Kidney capillary endothelial cell (primary cell): ENCODE measurements at regions not wholly inside any gene's neighbourhood (a gene's known extent, or its start where the extent isn't known, plus 50 kb on each side); places are given as distances from the start of the nearest gene placed in this dataset.
A peak's percentile ranks its signal among the peaks of the same experiment; 100 is the strongest.

Experiments used
- DNase-seq: peaks from one replicate; pipeline ENCODE4 v3.0.0-alpha.2; 2018; ENCODE audit warnings: low spot score

- DNase-seq, result no peak
These were observed 115.5 kb downstream of the TWIST2 start for GRCh38 chr2:238963161-238963970.

GRCh38 chr2:238963971-238964328 lies 116.1 kb downstream of the TWIST2 start:
- no peak for DNase-seq

- DNase-seq, result no peak
These were observed 116.7 kb downstream of the TWIST2 start for GRCh38 chr2:238964544-238965067.

GRCh38 chr2:238965371-238966071 lies 117.6 kb downstream of the TWIST2 start:
- DNase-seq, result no peak

- no peak for DNase-seq
These were observed 118.4 kb downstream of the TWIST2 start for GRCh38 chr2:238966072-238966937.

- no peak for DNase-seq
These were observed 119.4 kb downstream of the TWIST2 start for GRCh38 chr2:238967031-238967977.

- DNase-seq, result no peak
These were observed 120.1 kb downstream of the TWIST2 start for GRCh38 chr2:238967978-238968360.

- no peak for DNase-seq
These were observed 120.9 kb downstream of the TWIST2 start for GRCh38 chr2:238968616-238969384.

- no peak for DNase-seq
These were observed 122.0 kb downstream of the TWIST2 start for GRCh38 chr2:238969857-238970256.

GRCh38 chr2:238970553-238971081 lies 122.7 kb downstream of the TWIST2 start:
- peak; percentile 41 for DNase-seq

GRCh38 chr2:238971318-238972145 lies 123.6 kb downstream of the TWIST2 start:
- no peak for DNase-seq

GRCh38 chr2:238972146-238972445 lies 124.2 kb downstream of the TWIST2 start:
- no peak for DNase-seq

GRCh38 chr2:238973038-238973739 lies 125.3 kb downstream of the TWIST2 start:
- DNase-seq, result no peak

- DNase-seq, result no peak
These were observed 126.2 kb downstream of the TWIST2 start for GRCh38 chr2:238974081-238974480.

GRCh38 chr2:238974501-238975166 lies 126.7 kb downstream of the TWIST2 start:
- peak; percentile 47 for DNase-seq

- no peak for DNase-seq
These were observed 127.5 kb downstream of the TWIST2 start for GRCh38 chr2:238975408-238975807.

GRCh38 chr2:238978497-238978896 lies 130.6 kb downstream of the TWIST2 start:
- no peak for DNase-seq

GRCh38 chr2:238979636-238980035 lies 131.8 kb downstream of the TWIST2 start:
- no peak for DNase-seq
